ENCODE measurements at regions not wholly inside any gene's neighbourhood (a gene's known extent, or its start where the extent isn't known, plus 50 kb on each side); places are given as distances from the start of the nearest gene placed in this dataset.

DNA sequence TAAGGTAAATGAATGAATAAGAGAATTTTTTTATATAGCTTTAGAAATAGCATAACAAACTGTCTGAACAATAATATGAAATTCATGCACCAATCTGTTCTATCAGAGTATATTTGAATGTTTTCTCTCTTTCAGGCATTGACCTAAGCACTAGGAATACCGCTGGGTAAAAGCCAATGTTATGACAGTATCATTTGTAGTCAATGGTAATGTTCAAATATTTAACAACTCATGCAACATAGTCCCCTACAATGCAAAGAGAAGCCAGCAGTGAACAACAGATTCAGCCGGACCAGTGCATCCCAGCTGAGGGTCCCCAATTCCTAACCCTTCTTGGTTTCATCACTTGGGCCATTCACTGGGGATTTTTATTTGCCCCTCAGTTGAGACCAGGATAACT, 52.6 kb upstream of the MYCBP2 start:
- TF ChIP-seq CTCF (IDR thresholded peaks at IDR 0.05; ENCODE audit: low read depth, low read length) (no peak), EZH2phosphoT487 (IDR thresholded peaks at IDR 0.05; ENCODE audit: low read depth) (no peak)
